Osteocyte (in vitro differentiated cells): ENCODE measurements at regions not wholly inside any gene's neighbourhood (a gene's known extent, or its start where the extent isn't known, plus 50 kb on each side); places are given as distances from the start of the nearest gene placed in this dataset.

Experiments used
- DNase-seq: peaks from one replicate; pipeline ENCODE4 v3.0.0; 2021; ENCODE audit warnings: mixed read lengths; ENCODE audit not compliant: unreplicated experiment; ENCODE audit errors: extremely low spot score
- H3K27ac Mint-ChIP-seq: one replicate; pipeline ENCODE4 v1.8.0; 2021; ENCODE audit warnings: mild to moderate bottlenecking, mixed read lengths; ENCODE audit not compliant: unreplicated experiment
- H3K27me3 Mint-ChIP-seq: one replicate; pipeline ENCODE4 v1.8.0; 2021; ENCODE audit warnings: mixed read lengths; ENCODE audit not compliant: unreplicated experiment
- H3K36me3 Mint-ChIP-seq: one replicate; pipeline ENCODE4 v1.8.0; 2021; ENCODE audit warnings: mixed read lengths; ENCODE audit not compliant: unreplicated experiment
- H3K4me1 Mint-ChIP-seq: one replicate; pipeline ENCODE4 v1.8.0; 2021; ENCODE audit warnings: mixed read lengths; ENCODE audit not compliant: unreplicated experiment
- H3K4me3 Mint-ChIP-seq: one replicate; pipeline ENCODE4 v1.8.0; 2021; ENCODE audit warnings: mild to moderate bottlenecking, moderate library complexity, mixed read lengths; ENCODE audit not compliant: unreplicated experiment
- H3K9me3 Mint-ChIP-seq: one replicate; pipeline ENCODE4 v1.8.0; 2021; ENCODE audit warnings: mixed read lengths; ENCODE audit not compliant: unreplicated experiment
- TF ChIP-seq, protein P1 (sequence below): fragments of 200-600 bp; sonication (generic); IDR thresholded peaks from 2 replicates; pipeline ENCODE4 v1.5.0; 2021; ENCODE audit warnings: antibody characterized with exemption, mild to moderate bottlenecking, moderate library complexity

- TF ChIP-seq, protein P1, sequence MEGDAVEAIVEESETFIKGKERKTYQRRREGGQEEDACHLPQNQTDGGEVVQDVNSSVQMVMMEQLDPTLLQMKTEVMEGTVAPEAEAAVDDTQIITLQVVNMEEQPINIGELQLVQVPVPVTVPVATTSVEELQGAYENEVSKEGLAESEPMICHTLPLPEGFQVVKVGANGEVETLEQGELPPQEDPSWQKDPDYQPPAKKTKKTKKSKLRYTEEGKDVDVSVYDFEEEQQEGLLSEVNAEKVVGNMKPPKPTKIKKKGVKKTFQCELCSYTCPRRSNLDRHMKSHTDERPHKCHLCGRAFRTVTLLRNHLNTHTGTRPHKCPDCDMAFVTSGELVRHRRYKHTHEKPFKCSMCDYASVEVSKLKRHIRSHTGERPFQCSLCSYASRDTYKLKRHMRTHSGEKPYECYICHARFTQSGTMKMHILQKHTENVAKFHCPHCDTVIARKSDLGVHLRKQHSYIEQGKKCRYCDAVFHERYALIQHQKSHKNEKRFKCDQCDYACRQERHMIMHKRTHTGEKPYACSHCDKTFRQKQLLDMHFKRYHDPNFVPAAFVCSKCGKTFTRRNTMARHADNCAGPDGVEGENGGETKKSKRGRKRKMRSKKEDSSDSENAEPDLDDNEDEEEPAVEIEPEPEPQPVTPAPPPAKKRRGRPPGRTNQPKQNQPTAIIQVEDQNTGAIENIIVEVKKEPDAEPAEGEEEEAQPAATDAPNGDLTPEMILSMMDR, result no peak
- Mint-ChIP-seq H3K36me3 (no peaks in the 10 kb centered on the region), H3K27ac (no peak overlapping the region), H3K27me3 (peaks cover 2% of the 10 kb centered on the region), H3K4me1 (peaks cover 8% of the 10 kb centered on the region), H3K9me3 (no peaks in the 10 kb centered on the region), H3K4me3 (no peak overlapping the region)
- DNase-seq, result no peak
Observed at GRCh38 chr21:18771845-18772380, 368.3 kb upstream of the TMPRSS15 start.

DNA sequence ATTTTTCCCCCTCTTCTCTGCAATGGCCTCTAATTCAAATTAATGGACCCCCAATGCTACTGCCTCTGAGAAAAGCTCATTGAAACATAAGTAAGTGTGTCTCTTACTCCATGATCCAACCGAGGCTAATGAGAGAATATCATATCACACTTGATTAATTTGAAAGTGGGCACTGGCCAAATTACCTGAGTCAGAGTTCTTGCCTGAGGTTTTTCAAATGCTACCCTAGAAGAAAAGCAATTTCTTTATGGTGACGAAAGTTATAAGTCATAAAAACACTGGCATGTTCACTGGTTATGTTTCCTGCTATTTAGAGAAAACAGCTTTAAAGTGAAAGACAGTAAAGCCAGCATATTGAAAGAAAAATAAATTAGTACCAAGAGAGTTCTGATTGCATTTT, 368.8 kb upstream of the TMPRSS15 start:
- Mint-ChIP-seq H3K27me3 (peaks cover 2% of the 10 kb centered on the region), H3K4me1 (peaks cover 8% of the 10 kb centered on the region), H3K36me3 (no peaks in the 10 kb centered on the region), H3K4me3 (no peak overlapping the region), H3K27ac (no peak overlapping the region), H3K9me3 (no peaks in the 10 kb centered on the region)
- no peak for DNase-seq
- TF ChIP-seq, protein P1, result no peak

GRCh38 chr21:18772897-18773296, 369.3 kb upstream of the TMPRSS15 start:
- Mint-ChIP-seq H3K27ac (no peak overlapping the region), H3K27me3 (peaks cover 2% of the 10 kb centered on the region), H3K4me3 (no peak overlapping the region), H3K36me3 (no peaks in the 10 kb centered on the region), H3K9me3 (no peaks in the 10 kb centered on the region), H3K4me1 (peaks cover 8% of the 10 kb centered on the region)
- TF ChIP-seq, protein P1, result no peak
- no peak for DNase-seq

DNA sequence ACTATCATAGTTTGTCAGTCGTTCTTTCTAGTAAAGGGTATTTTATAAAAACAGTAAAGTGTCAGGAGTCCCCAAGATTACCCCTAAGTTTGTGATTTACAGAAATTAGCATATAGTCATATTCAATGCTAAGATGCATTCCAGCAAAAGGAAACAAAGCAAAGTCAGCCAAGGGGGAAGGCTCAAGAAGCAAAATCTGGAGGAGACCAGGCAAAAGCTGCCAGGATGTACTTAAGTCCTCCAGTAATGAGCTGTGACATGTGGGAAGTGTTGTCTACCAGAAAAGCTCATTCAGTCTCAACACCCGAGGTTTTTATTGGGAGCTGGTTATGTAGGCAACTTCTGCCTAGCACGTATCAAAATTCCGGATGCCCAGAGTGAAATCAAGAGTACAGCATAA, 373.4 kb upstream of the TMPRSS15 start:
- no peak for DNase-seq
- TF ChIP-seq, protein P1, result no peak
- peaks cover 3% of the 10 kb centered on the region for H3K4me1 Mint-ChIP-seq
- peaks cover 3% of the 10 kb centered on the region for H3K9me3 Mint-ChIP-seq
- H3K36me3 Mint-ChIP-seq, result no peaks in the 10 kb centered on the region
- H3K27me3 Mint-ChIP-seq, result no peaks in the 10 kb centered on the region
- no peak overlapping the region for H3K27ac Mint-ChIP-seq
- no peak overlapping the region for H3K4me3 Mint-ChIP-seq

DNA sequence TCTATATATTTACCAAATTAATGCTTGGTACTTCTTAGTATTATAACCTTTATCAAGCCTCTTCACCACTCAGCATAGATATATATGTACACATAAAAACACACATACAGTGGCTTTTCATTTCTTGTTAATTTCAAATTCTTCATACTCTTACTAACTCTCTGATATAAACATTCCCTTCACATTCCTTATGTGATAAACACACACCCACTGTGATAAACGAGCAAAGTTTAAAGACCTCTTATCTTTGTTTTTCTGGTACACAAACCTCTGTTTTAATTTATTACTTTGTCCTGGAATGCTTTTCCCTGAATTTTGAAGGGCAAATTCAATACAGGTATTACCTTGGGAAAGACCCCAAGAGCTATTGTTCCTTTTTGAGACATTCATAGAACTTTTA, 379.1 kb upstream of the TMPRSS15 start:
- no peaks in the 10 kb centered on the region for H3K36me3 Mint-ChIP-seq
- no peak for DNase-seq
- no peak overlapping the region for H3K27ac Mint-ChIP-seq
- H3K27me3 Mint-ChIP-seq, result peaks cover 2% of the 10 kb centered on the region
- TF ChIP-seq, protein P1, result no peak
- peaks cover 3% of the 10 kb centered on the region for H3K9me3 Mint-ChIP-seq
- no peaks in the 10 kb centered on the region for H3K4me1 Mint-ChIP-seq
- no peak overlapping the region for H3K4me3 Mint-ChIP-seq
